Cardiac fibroblast (primary cell): ENCODE measurements at regions not wholly inside any gene's neighbourhood (a gene's known extent, or its start where the extent isn't known, plus 50 kb on each side); places are given as distances from the start of the nearest gene placed in this dataset.

Experiments
- DNase-seq, 2 donors: peaks; one replicate each; pipeline versions ENCODE4 v3.0.0 to v3.0.0-alpha.2; 2010; ENCODE audit warnings: low read depth in 2 of 2
- H3K4me3 ChIP-seq, 2 donors: replicated peaks in 1 of 2; 1 replicate in 1 of 2; 2 replicates in 1 of 2; pipeline ENCODE4 v1.5.1; 2011; ENCODE audit warnings: low read depth in 2 of 2, low read length in 2 of 2, mild to moderate bottlenecking in 2 of 2, moderate library complexity in 1 of 2
- TF ChIP-seq, protein P1 (sequence below): IDR thresholded peaks from one replicate; pipeline ENCODE4 v1.5.1; 2011; ENCODE audit warnings: low read depth, mild to moderate bottlenecking, low read length, inconsistent platforms

DNA sequence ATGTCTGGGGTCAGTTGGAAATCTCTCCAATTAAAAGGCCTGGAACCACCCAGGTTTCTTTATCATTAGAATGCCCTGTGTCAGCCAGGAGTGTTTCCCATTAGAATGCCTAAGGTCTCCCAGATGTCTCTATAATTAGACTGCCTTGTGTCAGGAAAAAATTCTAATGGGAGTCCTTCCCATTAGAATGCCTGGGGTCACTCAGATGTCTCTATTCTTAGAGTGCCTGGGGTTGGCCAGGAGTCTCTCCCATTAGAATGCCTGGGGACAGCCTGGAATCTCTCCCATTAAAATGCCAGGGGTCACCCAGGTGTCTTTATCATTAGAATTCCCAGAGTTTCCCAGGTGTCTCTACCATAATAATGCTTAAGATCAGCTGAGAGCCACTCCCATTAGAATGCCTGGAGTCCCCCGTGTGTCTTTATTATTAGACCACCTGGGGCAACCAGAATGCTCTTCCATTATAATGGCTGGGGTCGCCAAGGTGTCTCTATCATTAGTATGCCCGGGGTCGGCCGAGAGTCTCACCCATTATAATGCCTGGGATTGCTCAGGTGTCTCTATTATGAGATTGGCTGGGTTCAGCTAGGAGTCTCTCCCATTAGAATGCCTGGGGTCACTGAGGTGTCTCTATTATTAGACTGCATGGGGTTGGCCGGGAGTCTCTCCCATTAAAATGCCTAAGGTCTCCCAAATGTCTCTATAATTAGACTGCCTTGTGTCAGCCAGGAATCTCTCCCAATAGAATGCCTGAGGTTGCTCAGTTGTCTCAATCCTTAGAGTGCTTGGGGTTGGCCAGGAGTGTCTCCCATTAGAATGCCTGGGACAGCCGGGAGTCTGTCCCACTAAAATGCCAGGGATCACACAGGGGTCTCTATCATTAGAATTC, 2254.6 kb downstream of the TP53TG3F start:
- TF ChIP-seq, protein P1, sequence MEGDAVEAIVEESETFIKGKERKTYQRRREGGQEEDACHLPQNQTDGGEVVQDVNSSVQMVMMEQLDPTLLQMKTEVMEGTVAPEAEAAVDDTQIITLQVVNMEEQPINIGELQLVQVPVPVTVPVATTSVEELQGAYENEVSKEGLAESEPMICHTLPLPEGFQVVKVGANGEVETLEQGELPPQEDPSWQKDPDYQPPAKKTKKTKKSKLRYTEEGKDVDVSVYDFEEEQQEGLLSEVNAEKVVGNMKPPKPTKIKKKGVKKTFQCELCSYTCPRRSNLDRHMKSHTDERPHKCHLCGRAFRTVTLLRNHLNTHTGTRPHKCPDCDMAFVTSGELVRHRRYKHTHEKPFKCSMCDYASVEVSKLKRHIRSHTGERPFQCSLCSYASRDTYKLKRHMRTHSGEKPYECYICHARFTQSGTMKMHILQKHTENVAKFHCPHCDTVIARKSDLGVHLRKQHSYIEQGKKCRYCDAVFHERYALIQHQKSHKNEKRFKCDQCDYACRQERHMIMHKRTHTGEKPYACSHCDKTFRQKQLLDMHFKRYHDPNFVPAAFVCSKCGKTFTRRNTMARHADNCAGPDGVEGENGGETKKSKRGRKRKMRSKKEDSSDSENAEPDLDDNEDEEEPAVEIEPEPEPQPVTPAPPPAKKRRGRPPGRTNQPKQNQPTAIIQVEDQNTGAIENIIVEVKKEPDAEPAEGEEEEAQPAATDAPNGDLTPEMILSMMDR: no peak
- H3K4me3 ChIP-seq: no peak overlapping the region
- no peak for DNase-seq

GRCh38 chr16:35714665-35715064, 2255.3 kb downstream of the TP53TG3F start:
- H3K4me3 ChIP-seq: no peak overlapping the region
- DNase-seq: no peak
- TF ChIP-seq, protein P1: no peak

- H3K4me3 ChIP-seq: no peak overlapping the region
- TF ChIP-seq, protein P1: no peak
- DNase-seq: no peak
Observed at GRCh38 chr16:35724551-35724950, 2265.1 kb downstream of the TP53TG3F start.

- no peak for DNase-seq
- H3K4me3 ChIP-seq: no peak overlapping the region
- TF ChIP-seq, protein P1: no peak
Observed at GRCh38 chr16:35725949-35726348, 2266.5 kb downstream of the TP53TG3F start.

DNA sequence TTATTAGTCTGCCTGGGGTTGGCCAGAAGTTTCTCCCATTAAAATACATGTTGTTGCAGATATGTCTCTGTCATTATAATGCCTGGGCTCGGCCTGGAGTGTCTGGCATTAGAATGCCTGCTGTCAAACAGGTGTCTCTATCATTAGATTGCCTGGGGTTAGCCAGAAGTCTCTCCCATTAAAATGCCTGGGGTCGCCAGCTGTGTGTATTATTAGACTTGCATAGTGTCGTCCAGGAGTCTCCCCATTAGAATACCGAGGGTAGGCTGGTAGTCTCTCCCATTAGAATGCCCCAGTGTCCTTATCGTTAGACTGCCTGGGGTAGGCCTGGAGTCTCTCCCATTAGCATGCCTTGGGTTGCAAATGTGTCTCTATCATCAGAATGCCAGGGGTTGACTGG, 2270.8 kb downstream of the TP53TG3F start:
- no peak for DNase-seq
- TF ChIP-seq, protein P1: no peak
- H3K4me3 ChIP-seq: no peak overlapping the region

- TF ChIP-seq, protein P1: no peak
- no peak overlapping the region for H3K4me3 ChIP-seq
- DNase-seq: no peak
Observed at GRCh38 chr16:35731341-35732040, 2272.1 kb downstream of the TP53TG3F start.
